Omental fat pad (tissue), 3 donors: ENCODE measurements at regions not wholly inside any gene's neighbourhood (a gene's known extent, or its start where the extent isn't known, plus 50 kb on each side); places are given as distances from the start of the nearest gene placed in this dataset.
"Not testable (repeated sequence)": the region's sequence is repeated elsewhere in the genome, so short reads cannot be mapped to it uniquely, and the experiment has no call there.

ENCODE experiments used
- ATAC-seq: fragments of 150-250 bp; one replicate; pipeline ENCODE4 v1.9.1; 2016; ENCODE audit warnings: mild to moderate bottlenecking, moderate library complexity; ENCODE audit not compliant: low FRiP score
- DNase-seq: peaks from one replicate; pipeline ENCODE4 v3.0.0-alpha.2; 2019; ENCODE audit warnings: low spot score
- CTCF ChIP-seq, 3 donors: fragments of 450-650 bp; IDR thresholded peaks; one replicate each; pipeline ENCODE4 v1.5.1; 2016 to 2017; ENCODE audit warnings: antibody characterized with exemption in 3 of 3, mild to moderate bottlenecking in 3 of 3, moderate library complexity in 2 of 3

- no peak for DNase-seq
- TF ChIP-seq CTCF (IDR thresholded peaks at IDR 0.05) = no peak
- no peak for ATAC-seq
These were observed 142.9 kb downstream of the TFAP2B start for GRCh38 chr6:50961611-50962010.

- ATAC-seq = no peak
These were observed 143.6 kb downstream of the TFAP2B start for GRCh38 chr6:50962213-50962759.

GRCh38 chr6:50963952-50964351 is 145.3 kb downstream of the TFAP2B start:
- no peak for DNase-seq
- TF ChIP-seq CTCF (IDR thresholded peaks at IDR 0.05) = no peak

More at GRCh38 chr6:50962213-50962759, 143.6 kb downstream of the TFAP2B start:
- no peak for DNase-seq
- TF ChIP-seq CTCF (IDR thresholded peaks at IDR 0.05) = no peak

GRCh38 chr6:50965495-50965894 is 146.8 kb downstream of the TFAP2B start:
- DNase-seq (no peak), ATAC-seq (no peak)
- TF ChIP-seq CTCF (IDR thresholded peaks at IDR 0.05) = no peak

More at GRCh38 chr6:50963952-50964351, 145.3 kb downstream of the TFAP2B start:
- no peak for ATAC-seq

- DNase-seq (no peak), ATAC-seq (no peak)
- no peak for TF ChIP-seq CTCF (IDR thresholded peaks at IDR 0.05)
These were observed 147.9 kb downstream of the TFAP2B start for GRCh38 chr6:50966532-50966931.

GRCh38 chr6:50966986-50967385 is 148.3 kb downstream of the TFAP2B start:
- no peak for DNase-seq
- ATAC-seq = no peak
- no peak for TF ChIP-seq CTCF (IDR thresholded peaks at IDR 0.05)

- not testable (repeated sequence) for ATAC-seq
These were observed 149.6 kb downstream of the TFAP2B start for GRCh38 chr6:50968246-50968645.

GRCh38 chr6:50970908-50971307 is 152.2 kb downstream of the TFAP2B start:
- DNase-seq (no peak), ATAC-seq (no peak)
- no peak for TF ChIP-seq CTCF (IDR thresholded peaks at IDR 0.05)

More at GRCh38 chr6:50968246-50968645, 149.6 kb downstream of the TFAP2B start:
- not testable (repeated sequence) for DNase-seq
